ENCODE measurements at regions not wholly inside any gene's neighbourhood (a gene's known extent, or its start where the extent isn't known, plus 50 kb on each side); places are given as distances from the start of the nearest gene placed in this dataset.

DNA sequence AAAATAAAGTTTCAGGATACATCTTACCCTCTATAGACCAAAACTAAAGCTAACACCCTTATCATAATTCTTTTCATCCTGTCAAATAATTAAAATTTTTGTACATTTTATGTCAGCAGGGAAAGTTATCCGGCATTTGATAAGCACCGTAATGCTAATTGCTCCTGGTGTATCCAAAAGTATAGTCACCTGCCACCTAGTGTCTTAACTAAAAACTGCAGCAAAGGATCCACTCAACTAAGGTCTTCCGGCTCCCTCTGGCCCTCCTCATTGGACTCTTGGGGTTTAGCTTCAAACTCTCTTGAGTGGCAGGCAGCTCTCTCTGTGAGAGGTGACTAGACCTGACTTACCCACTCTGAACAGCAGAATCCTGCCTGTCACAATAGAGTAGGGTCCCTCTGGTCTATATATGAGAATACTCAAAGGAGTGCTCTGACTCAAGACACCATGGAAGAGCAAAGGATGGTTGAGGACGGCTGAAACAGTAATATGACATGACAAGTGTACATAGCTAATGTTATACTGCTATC is 60.4 kb upstream of the CAST start:
- no peaks in the 10 kb centered on the region for H3K36me3 ChIP-seq (ENCODE audit: control insufficient read depth, insufficient read depth, low read length)
- no peak overlapping the region for H3K4me3 ChIP-seq (ENCODE audit: low read depth, low read length)
- peak; percentile 58 to 77 for DNase-seq
- H3K27ac Mint-ChIP-seq (ENCODE audit: unreplicated experiment) = no peak overlapping the region
- TF ChIP-seq CTCF (IDR thresholded peaks at IDR 0.05; ENCODE audit: insufficient read depth in 1 of 2, low read depth in 1 of 2, low read length in 1 of 2, severe bottlenecking in 1 of 2, unreplicated experiment in 1 of 2) = peak; percentile 82 to 86
- H3K4me3 Mint-ChIP-seq (ENCODE audit: unreplicated experiment) = no peak overlapping the region
- no peaks in the 10 kb centered on the region for H3K9me3 ChIP-seq
- ChIA-PET POLR2A (no interaction called here), CTCF (interaction anchor here (0.6 to 1.4 kb wide), 6 partner anchors 8 to 259 kb away, joined by 3 to 9 read pairs (median 4); no protein-coding TSS in a partner anchor)
- H3K27me3 ChIP-seq (replicated peaks; ENCODE audit: control insufficient read depth, insufficient read depth, low read length) = no peaks in the 10 kb centered on the region
- H3K4me1 ChIP-seq = no peaks in the 10 kb centered on the region
- BruUV-seq (replicated peaks) = no TSS peak
- peaks cover 7% of the 10 kb centered on the region for H3K4me1 Mint-ChIP-seq (ENCODE audit: low read depth, unreplicated experiment)
- H3K9me3 Mint-ChIP-seq (ENCODE audit: unreplicated experiment) = no peaks in the 10 kb centered on the region
- H3K36me3 Mint-ChIP-seq (ENCODE audit: insufficient read depth, unreplicated experiment) = no peaks in the 10 kb centered on the region
- no peaks in the 10 kb centered on the region for H3K27me3 Mint-ChIP-seq (ENCODE audit: insufficient read depth, unreplicated experiment)
- intact Hi-C loops (cut with micrococcal nuclease; ENCODE audit: unreplicated experiment) = loop anchor here (1.0 to 2.0 kb wide), 3 partner anchors 220 to 743 kb away; no protein-coding TSS in a partner anchor

DNA sequence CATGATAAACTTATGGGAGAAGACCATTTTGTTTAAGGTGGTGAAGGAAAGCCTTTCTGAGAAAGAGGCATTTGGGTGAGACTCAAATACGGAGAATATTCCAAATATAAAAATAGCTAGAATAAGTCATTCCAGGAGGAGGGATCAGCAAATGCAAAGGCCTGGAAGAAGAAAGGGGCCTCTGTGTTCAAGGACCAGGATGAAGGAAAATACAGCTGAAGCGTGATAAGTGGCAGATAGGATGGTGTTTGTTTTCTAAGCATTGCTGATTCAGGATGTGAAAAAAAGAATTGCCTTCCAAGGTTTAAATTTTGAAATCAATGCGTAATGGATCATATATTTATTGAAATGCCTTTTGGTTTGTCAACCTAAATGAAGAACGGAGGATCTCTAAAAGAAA is 59.4 kb upstream of the CAST start:
- intact Hi-C loops (cut with micrococcal nuclease; ENCODE audit: unreplicated experiment) = no loop called here
- Histone ChIP-seq H3K4me1 (no peaks in the 10 kb centered on the region), H3K4me3 (ENCODE audit: low read depth, low read length) (no peak overlapping the region), H3K9me3 (no peaks in the 10 kb centered on the region), H3K36me3 (ENCODE audit: control insufficient read depth, insufficient read depth, low read length) (no peaks in the 10 kb centered on the region), H3K27me3 (replicated peaks; ENCODE audit: control insufficient read depth, insufficient read depth, low read length) (no peaks in the 10 kb centered on the region)
- no TSS peak for BruUV-seq (replicated peaks)
- no peak overlapping the region for H3K4me3 Mint-ChIP-seq (ENCODE audit: unreplicated experiment)
- H3K4me1 Mint-ChIP-seq (ENCODE audit: low read depth, unreplicated experiment) = peaks cover 7% of the 10 kb centered on the region
- no peaks in the 10 kb centered on the region for H3K9me3 Mint-ChIP-seq (ENCODE audit: unreplicated experiment)
- no peak overlapping the region for H3K27ac Mint-ChIP-seq (ENCODE audit: unreplicated experiment)
- ChIA-PET POLR2A (no interaction called here), CTCF (interaction anchor here (1.1 to 2.0 kb wide), 2 partner anchors 112 to 258 kb away, joined by 3 to 8 read pairs; no protein-coding TSS in a partner anchor)
- DNase-seq = no peak
- TF ChIP-seq CTCF (IDR thresholded peaks at IDR 0.05; ENCODE audit: insufficient read depth in 1 of 2, low read depth in 1 of 2, low read length in 1 of 2, severe bottlenecking in 1 of 2, unreplicated experiment in 1 of 2) = no peak
- no peaks in the 10 kb centered on the region for H3K27me3 Mint-ChIP-seq (ENCODE audit: insufficient read depth, unreplicated experiment)
- no peaks in the 10 kb centered on the region for H3K36me3 Mint-ChIP-seq (ENCODE audit: insufficient read depth, unreplicated experiment)

- H3K27me3 ChIP-seq (replicated peaks; ENCODE audit: control insufficient read depth, insufficient read depth, low read length) = no peaks in the 10 kb centered on the region
- H3K4me1 ChIP-seq = no peaks in the 10 kb centered on the region
- intact Hi-C loops (cut with micrococcal nuclease; ENCODE audit: unreplicated experiment) = no loop called here
- no peak for DNase-seq
- CTCF ChIA-PET = no interaction called here
- BruUV-seq (replicated peaks) = no TSS peak
- H3K9me3 ChIP-seq = no peaks in the 10 kb centered on the region
- no peaks in the 10 kb centered on the region for H3K36me3 ChIP-seq (ENCODE audit: control insufficient read depth, insufficient read depth, low read length)
- Mint-ChIP-seq H3K36me3 (ENCODE audit: insufficient read depth, unreplicated experiment) (no peaks in the 10 kb centered on the region), H3K9me3 (ENCODE audit: unreplicated experiment) (peaks cover 7% of the 10 kb centered on the region), H3K27me3 (ENCODE audit: insufficient read depth, unreplicated experiment) (no peaks in the 10 kb centered on the region), H3K4me1 (ENCODE audit: low read depth, unreplicated experiment) (peaks cover 7% of the 10 kb centered on the region), H3K4me3 (ENCODE audit: unreplicated experiment) (no peak overlapping the region), H3K27ac (ENCODE audit: unreplicated experiment) (no peak overlapping the region)
- no peak overlapping the region for H3K4me3 ChIP-seq (ENCODE audit: low read depth, low read length)
- no peak for TF ChIP-seq CTCF (IDR thresholded peaks at IDR 0.05; ENCODE audit: insufficient read depth in 1 of 2, low read depth in 1 of 2, low read length in 1 of 2, severe bottlenecking in 1 of 2, unreplicated experiment in 1 of 2)
- POLR2A ChIA-PET = no interaction called here
These were observed 56.9 kb upstream of the CAST start for GRCh38 chr5:96605144-96605837.
